PC-3 (cell line): ENCODE measurements at regions not wholly inside any gene's neighbourhood (a gene's known extent, or its start where the extent isn't known, plus 50 kb on each side); places are given as distances from the start of the nearest gene placed in this dataset.

Experiments
- EZH2phosphoT487 ChIP-seq: fragments of 300-600 bp; sonication (generic); IDR thresholded peaks from 2 replicates; pipeline ENCODE4 v1.6.1; 2018; ENCODE audit warnings: mild to moderate bottlenecking, antibody characterized with exemption, low read length, borderline replicate concordance
- TF ChIP-seq, protein P1 (sequence below): fragments of 300-600 bp; sonication (generic); conservative IDR thresholded peaks from 2 replicates; pipeline ENCODE4 v1.5.1; 2017; ENCODE audit warnings: antibody characterized with exemption, low read depth, mild to moderate bottlenecking, low read length

DNA sequence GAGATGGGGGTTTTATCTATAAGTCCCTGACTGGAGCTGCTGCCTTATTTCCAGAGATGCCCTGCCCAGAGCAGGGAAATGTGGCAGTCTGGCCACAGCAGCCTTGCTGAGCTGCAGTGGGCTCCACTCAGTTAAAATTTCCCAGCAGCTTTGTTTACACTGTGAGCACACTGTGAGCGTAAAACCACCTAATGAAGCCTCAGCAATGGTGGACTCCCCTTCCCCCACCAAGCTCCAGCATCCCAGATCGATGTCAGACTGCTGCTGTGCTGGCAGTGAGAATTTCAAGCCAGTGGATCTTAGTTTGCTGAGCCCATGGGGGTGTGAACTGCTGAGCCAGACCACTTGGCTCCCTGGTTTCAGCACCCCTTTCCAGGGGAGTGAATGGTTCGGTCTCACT is 208.7 kb upstream of the RAI14 start:
- TF ChIP-seq, protein P1, sequence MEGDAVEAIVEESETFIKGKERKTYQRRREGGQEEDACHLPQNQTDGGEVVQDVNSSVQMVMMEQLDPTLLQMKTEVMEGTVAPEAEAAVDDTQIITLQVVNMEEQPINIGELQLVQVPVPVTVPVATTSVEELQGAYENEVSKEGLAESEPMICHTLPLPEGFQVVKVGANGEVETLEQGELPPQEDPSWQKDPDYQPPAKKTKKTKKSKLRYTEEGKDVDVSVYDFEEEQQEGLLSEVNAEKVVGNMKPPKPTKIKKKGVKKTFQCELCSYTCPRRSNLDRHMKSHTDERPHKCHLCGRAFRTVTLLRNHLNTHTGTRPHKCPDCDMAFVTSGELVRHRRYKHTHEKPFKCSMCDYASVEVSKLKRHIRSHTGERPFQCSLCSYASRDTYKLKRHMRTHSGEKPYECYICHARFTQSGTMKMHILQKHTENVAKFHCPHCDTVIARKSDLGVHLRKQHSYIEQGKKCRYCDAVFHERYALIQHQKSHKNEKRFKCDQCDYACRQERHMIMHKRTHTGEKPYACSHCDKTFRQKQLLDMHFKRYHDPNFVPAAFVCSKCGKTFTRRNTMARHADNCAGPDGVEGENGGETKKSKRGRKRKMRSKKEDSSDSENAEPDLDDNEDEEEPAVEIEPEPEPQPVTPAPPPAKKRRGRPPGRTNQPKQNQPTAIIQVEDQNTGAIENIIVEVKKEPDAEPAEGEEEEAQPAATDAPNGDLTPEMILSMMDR = no peak
- no peak for TF ChIP-seq EZH2phosphoT487
